K562 (cell line): ENCODE measurements at regions not wholly inside any gene's neighbourhood (a gene's known extent, or its start where the extent isn't known, plus 50 kb on each side); places are given as distances from the start of the nearest gene placed in this dataset.

ENCODE experiments used
- CREBBP ChIP-seq: IDR thresholded peaks from one replicate; pipeline ENCODE4 v1.6.1; 2012; ENCODE audit warnings: low read depth, mild to moderate bottlenecking, control low read depth, inconsistent platforms, low read length
- ZBTB40 ChIP-seq, 2 experiments: fragments of 450-650 bp in 1 of 2; sonication (generic) in 1 of 2; formaldehyde crosslinking in 1 of 2; IDR thresholded peaks; 2 replicates each; pipeline versions ENCODE4 v1.7.1 to v1.9.0; 2016 to 2022; ENCODE audit warnings: inconsistent platforms in 1 of 2, mild to moderate bottlenecking in 1 of 2, missing genetic modification reagents in 1 of 2

DNA sequence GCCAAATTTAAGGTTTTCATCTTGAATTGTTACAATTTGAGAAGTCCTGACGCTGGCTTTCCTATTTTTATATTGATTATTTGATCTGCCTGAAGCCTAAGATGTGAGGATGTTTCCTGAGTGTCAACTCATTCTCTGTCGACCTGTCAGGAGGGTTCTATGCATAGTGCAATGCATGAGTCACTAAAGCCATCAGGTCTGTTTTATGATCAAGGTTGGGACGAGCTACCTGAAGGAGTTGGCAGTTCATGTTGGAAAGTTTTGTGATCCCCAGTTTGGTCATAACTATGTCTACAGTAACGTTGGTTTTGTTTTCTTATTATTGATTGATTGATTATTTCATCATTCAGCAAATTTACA is 71.2 kb downstream of the NABP1 start (continued):
- no peak for TF ChIP-seq ZBTB40 (IDR thresholded peaks at IDR 0.05)
- no peak for TF ChIP-seq ZBTB40 (CRISPR knock-in tag; IDR thresholded peaks at IDR 0.05)
- TF ChIP-seq CREBBP, result no peak
